IMR-90 (cell line): ENCODE measurements at regions not wholly inside any gene's neighbourhood (a gene's known extent, or its start where the extent isn't known, plus 50 kb on each side); places are given as distances from the start of the nearest gene placed in this dataset.
A peak's percentile ranks its signal among the peaks of the same experiment; 100 is the strongest.

Source experiments
- ATAC-seq: fragments of 200-7000 bp; cut with Tn5 transposase; 2 replicates; pipeline ENCODE4 v1.9.1; 2020; ENCODE audit warnings: low read depth, mild to moderate bottlenecking, moderate library complexity
- BruUV-seq: library from RNA; stranded (reverse); fragments of 400-500 nt; replicated peaks from 2 replicates; lab custom pipeline; 2021; lab: Mats Ljungman, UMichigan
- CTCF ChIA-PET: fragments of 300-600 bp; formaldehyde crosslinking; extraction: SDS; loops from one replicate; lab custom pipeline; 2021; ENCODE audit warnings: antibody characterized with exemption; lab: Yijun Ruan, JAX
- POLR2A ChIA-PET: fragments of 300-600 bp; sonication (Branson Sonifier 250); formaldehyde crosslinking; loops from one replicate; lab custom pipeline; 2022; ENCODE audit warnings: antibody characterized with exemption; ENCODE audit not compliant: unreplicated experiment; lab: Charles Lee
- DNase-seq: peaks from one replicate; pipeline ENCODE4 v3.0.0; 2013
- H2AFZ ChIP-seq: replicated peaks from 2 replicates; pipeline ENCODE3; 2013; ENCODE audit warnings: low read length, mild to moderate bottlenecking; ENCODE audit not compliant: poor library complexity
- H2AK5ac ChIP-seq: 2 replicates; pipeline ENCODE4 v1.6.1; 2013; ENCODE audit warnings: low read depth, low read length, inconsistent platforms
- H2AK9ac ChIP-seq: replicated peaks from 2 replicates; pipeline ENCODE3; 2013; ENCODE audit warnings: mild to moderate bottlenecking, low read depth, low read length, moderate library complexity; ENCODE audit not compliant: poor library complexity
- H2BK120ac ChIP-seq: 2 replicates; pipeline ENCODE4 v1.6.1; 2013; ENCODE audit warnings: low read depth, low read length, inconsistent platforms
- H2BK15ac ChIP-seq: 3 replicates; pipeline ENCODE4 v1.6.1; 2013; ENCODE audit warnings: low read depth, low read length, inconsistent platforms
- H2BK20ac ChIP-seq: 2 replicates; pipeline ENCODE4 v1.6.1; 2013; ENCODE audit warnings: low read depth, mild to moderate bottlenecking, inconsistent platforms, low read length, moderate library complexity
- H2BK5ac ChIP-seq: 2 replicates; pipeline ENCODE4 v1.6.1; 2013; ENCODE audit warnings: mild to moderate bottlenecking, low read depth, low read length, inconsistent platforms; ENCODE audit not compliant: poor library complexity, severe bottlenecking
- H3K14ac ChIP-seq: replicated peaks from 2 replicates; pipeline ENCODE4 v1.6.1; 2013; ENCODE audit warnings: low read depth, low read length, inconsistent platforms
- H3K18ac ChIP-seq: 2 replicates; pipeline ENCODE4 v1.6.1; 2013; ENCODE audit warnings: low read depth, low read length, control low read depth
- H3K23ac ChIP-seq: 2 replicates; pipeline ENCODE4 v1.6.1; 2013; ENCODE audit warnings: low read depth, low read length, inconsistent platforms
- H3K27ac ChIP-seq: 2 replicates; pipeline ENCODE4 v1.5.1; 2013; ENCODE audit warnings: mild to moderate bottlenecking, control low read depth, low read length; ENCODE audit not compliant: insufficient read depth
- H3K27me3 ChIP-seq: 2 replicates; pipeline ENCODE4 v1.6.1; 2013; ENCODE audit warnings: low read length; ENCODE audit not compliant: control insufficient read depth, insufficient read depth
- H3K36me3 ChIP-seq: 2 replicates; pipeline ENCODE4 v1.6.1; 2013; ENCODE audit warnings: low read length, mixed read lengths; ENCODE audit not compliant: control insufficient read depth, insufficient read depth
- H3K4ac ChIP-seq: 2 replicates; pipeline ENCODE4 v1.6.1; 2013; ENCODE audit warnings: low read depth, low read length, inconsistent platforms
- H3K4me1 ChIP-seq: 2 replicates; pipeline ENCODE4 v1.6.1; 2013; ENCODE audit warnings: low read length, mixed read lengths; ENCODE audit not compliant: control insufficient read depth, insufficient read depth
- H3K4me2 ChIP-seq: 2 replicates; pipeline ENCODE4 v1.6.1; 2013; ENCODE audit warnings: low read depth, mild to moderate bottlenecking, control low read depth, low read length, moderate library complexity
- H3K4me3 ChIP-seq: 2 replicates; pipeline ENCODE4 v1.5.1; 2013; ENCODE audit warnings: low read depth, mild to moderate bottlenecking, control low read depth, low read length, moderate library complexity; ENCODE audit not compliant: insufficient read depth
- H3K56ac ChIP-seq: 2 replicates; pipeline ENCODE4 v1.6.1; 2013; ENCODE audit warnings: low read length, inconsistent platforms; ENCODE audit not compliant: insufficient read depth; ENCODE audit errors: extremely low read depth
- H3K79me1 ChIP-seq, 2 experiments: 2 replicates each; pipeline ENCODE4 v1.6.1; 2013; ENCODE audit warnings: low read length in 2 of 2, inconsistent platforms in 1 of 2, low read depth in 1 of 2
- H3K9ac ChIP-seq: 2 replicates; pipeline ENCODE4 v1.6.1; 2013; ENCODE audit warnings: low read depth, low read length, control low read depth
- H3K9me1 ChIP-seq: 2 replicates; pipeline ENCODE4 v1.6.1; 2013; ENCODE audit warnings: low read length, inconsistent platforms; ENCODE audit not compliant: insufficient read depth
- H3K9me3 ChIP-seq: 2 replicates; pipeline ENCODE4 v1.6.1; 2013; ENCODE audit warnings: low read length; ENCODE audit not compliant: control insufficient read depth, insufficient read depth
- H4K20me1 ChIP-seq: 2 replicates; pipeline ENCODE4 v1.6.1; 2013; ENCODE audit warnings: low read length, inconsistent platforms; ENCODE audit not compliant: insufficient read depth
- H4K5ac ChIP-seq: 2 replicates; pipeline ENCODE4 v1.6.1; 2013; ENCODE audit warnings: mild to moderate bottlenecking, low read depth, low read length, control low read depth
- H4K8ac ChIP-seq, 2 experiments: 2 replicates each; pipeline ENCODE4 v1.6.1; 2013; ENCODE audit warnings: low read depth in 2 of 2, low read length in 2 of 2, control low read depth in 1 of 2, inconsistent platforms in 1 of 2
- H4K91ac ChIP-seq: 2 replicates; pipeline ENCODE4 v1.6.1; 2013; ENCODE audit warnings: low read depth, low read length, inconsistent platforms; ENCODE audit not compliant: insufficient read depth
- BHLHE40 ChIP-seq: fragments of 150-350 bp; IDR thresholded peaks from 2 replicates; pipeline ENCODE4 v1.6.1; 2016; ENCODE audit warnings: mild to moderate bottlenecking, low read depth, low read length
- CHD1 ChIP-seq: IDR thresholded peaks from 2 replicates; pipeline ENCODE4 v1.6.1; 2012; ENCODE audit warnings: low read depth, low read length, improper control_type of control experiment
- FOS ChIP-seq: fragments of 150-350 bp; IDR thresholded peaks from 2 replicates; pipeline ENCODE4 v1.6.1; 2016; ENCODE audit warnings: low read depth, low read length
- MAFK ChIP-seq: IDR thresholded peaks from 2 replicates; pipeline ENCODE4 v1.6.1; 2012; ENCODE audit warnings: low read depth, low read length, improper control_type of control experiment
- MAZ ChIP-seq: IDR thresholded peaks from 2 replicates; pipeline ENCODE4 v1.6.1; 2012; ENCODE audit warnings: low read depth, mild to moderate bottlenecking, low read length, improper control_type of control experiment, moderate library complexity, borderline replicate concordance
- MXI1 ChIP-seq: IDR thresholded peaks from 2 replicates; pipeline ENCODE4 v1.6.1; 2012; ENCODE audit warnings: low read depth, mild to moderate bottlenecking, low read length, moderate library complexity, borderline replicate concordance
- POLR2A ChIP-seq: IDR thresholded peaks from 2 replicates; pipeline ENCODE4 v1.6.1; 2012; ENCODE audit warnings: mild to moderate bottlenecking, low read depth, low read length
- RAD21 ChIP-seq: IDR thresholded peaks from 2 replicates; pipeline ENCODE4 v1.6.1; 2012; ENCODE audit warnings: low read length, improper control_type of control experiment
- WGBS, 2 experiments: methylation state at CpG; one replicate each; pipeline versions ENCODE4 v1.1.5 to v1.1.7; 2013; ENCODE audit warnings: missing lambda C conversion rate in 2 of 2; ENCODE audit not compliant: insufficient read length in 1 of 2; ENCODE audit errors: extremely low coverage in 2 of 2; 5-methylcytosine and 5-hydroxymethylcytosine counted together
- dilution Hi-C: fragments of 300-500 bp; cut with HindIII; formaldehyde crosslinking; loops from one replicate; pipeline ENCODE4 v1.14.3; 2018; ENCODE audit warnings: low sequenced_read_pairs; ENCODE audit not compliant: unreplicated experiment
- in situ Hi-C: fragments of 300-500 bp; cut with MboI; formaldehyde crosslinking; loops from 3 replicates; pipeline ENCODE4 v1.14.3; 2019; ENCODE audit warnings: low sequenced_read_pairs, inconsistent platforms, mixed read lengths
- intact Hi-C: fragments of 100-400 bp; cut with micrococcal nuclease; formaldehyde crosslinking; loops from 2 replicates; pipeline ENCODE4 v1.10.0; 2022

DNA sequence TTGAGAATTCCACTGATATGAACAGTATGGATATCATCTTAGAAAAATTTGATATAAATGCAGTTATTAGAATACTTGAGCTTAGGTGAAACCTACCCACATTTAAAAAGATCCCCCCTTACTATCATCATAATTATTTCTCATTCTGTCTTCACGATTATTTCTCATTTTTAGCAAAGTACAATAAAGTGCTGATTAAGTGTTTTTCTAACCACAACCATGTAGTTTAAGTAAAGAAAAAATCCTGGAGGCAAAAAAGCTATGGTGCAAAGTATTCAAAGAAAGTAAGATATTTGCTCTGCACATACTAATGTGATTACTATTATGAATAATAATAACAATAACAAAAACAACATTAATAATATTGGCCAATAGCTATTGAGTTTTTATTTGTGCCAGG, 365.6 kb upstream of the PCDH7 start:
- dilution Hi-C loops: no loop called here
- CTCF ChIA-PET: interaction anchor here (0.7 to 1.1 kb wide), 2 partner anchors 26 to 98 kb away, joined by 4 to 5 read pairs; no protein-coding TSS in a partner anchor

More for the DNA sequence above, 365.6 kb upstream of the PCDH7 start:
- 0 out of 2 replicates have a peak, but pooled peaks cover 2% of the 10 kb centered on the region for H3K9me3 ChIP-seq
- H3K14ac ChIP-seq: no peak overlapping the region
- ATAC-seq (no peak), DNase-seq (no peak)
- in situ Hi-C loops: no loop called here
- no peak overlapping the region for H3K23ac ChIP-seq
- H4K20me1 ChIP-seq: no peaks in the 10 kb centered on the region
- no peak overlapping the region for H2BK5ac ChIP-seq
- no peak overlapping the region for H4K8ac ChIP-seq
- POLR2A ChIA-PET: no interaction called here
- TF ChIP-seq MXI1 (no peak), CHD1 (no peak), BHLHE40 (no peak), MAFK (peak; percentile 90), FOS (no peak), RAD21 (no peak), MAZ (no peak), POLR2A (no peak)
- H4K5ac ChIP-seq: no peak overlapping the region
- no peak overlapping the region for H3K4me3 ChIP-seq
- H2AFZ ChIP-seq: no peak overlapping the region
- no peak overlapping the region for H2BK20ac ChIP-seq
- no peak overlapping the region for H4K91ac ChIP-seq
- H3K9ac ChIP-seq: no peak overlapping the region
- no peak overlapping the region for H2AK5ac ChIP-seq
- intact Hi-C loops: no loop called here
- H3K4ac ChIP-seq: no peak overlapping the region
- H2AK9ac ChIP-seq: no peak overlapping the region
- H3K27ac ChIP-seq: no peak overlapping the region
- no peaks in the 10 kb centered on the region for H3K79me1 ChIP-seq
- no peaks in the 10 kb centered on the region for H3K4me1 ChIP-seq
- H3K18ac ChIP-seq: no peak overlapping the region
- BruUV-seq: no TSS peak
- no peaks in the 10 kb centered on the region for H3K36me3 ChIP-seq
- H2BK120ac ChIP-seq: no peak overlapping the region
- H3K56ac ChIP-seq: no peak overlapping the region
- no peaks in the 10 kb centered on the region for H3K9me1 ChIP-seq
- H3K4me2 ChIP-seq: no peak overlapping the region
- no CpG with 5 or more reads among the region's 1 CpG for WGBS, 2 experiments
- no peaks in the 10 kb centered on the region for H3K27me3 ChIP-seq
- H2BK15ac ChIP-seq: no peak overlapping the region
